Natural killer cell treated with Interleukin-12 subunit alpha and Interleukin-12 subunit beta and Interleukin-15 and Interleukin-18, amount 100 ng/mL, for 72 hours (primary cell): ENCODE measurements at regions not wholly inside any gene's neighbourhood (a gene's known extent, or its start where the extent isn't known, plus 50 kb on each side); places are given as distances from the start of the nearest gene placed in this dataset.
"Not testable (repeated sequence)": the region's sequence is repeated elsewhere in the genome, so short reads cannot be mapped to it uniquely, and the experiment has no call there.

ENCODE experiments used
- ATAC-seq, 2 donors: fragments of 150-1000 bp; cut with Tn5 transposase in 1 of 2; sonication (Bioruptor Pico), chemical (Tn5 transposase) in 1 of 2; 2 replicates each; pipeline ENCODE4 v1.10.0; 2021
- DNase-seq: peaks from one replicate; pipeline ENCODE4 v3.0.0; 2022; ENCODE audit warnings: low spot score
- H3K27ac Mint-ChIP-seq, 2 donors: 1 replicate in 1 of 2; 2 replicates in 1 of 2; pipeline ENCODE4 v1.8.0; 2022; ENCODE audit warnings: mixed read lengths in 2 of 2, mild to moderate bottlenecking in 1 of 2, moderate library complexity in 1 of 2
- H3K27me3 Mint-ChIP-seq, 2 donors: 1 replicate in 1 of 2; 2 replicates in 1 of 2; pipeline ENCODE4 v1.8.0; 2022; ENCODE audit warnings: mixed read lengths in 2 of 2
- H3K36me3 Mint-ChIP-seq: one replicate; pipeline ENCODE4 v1.8.0; 2022; ENCODE audit warnings: mixed read lengths
- H3K4me1 Mint-ChIP-seq, 2 donors: 1 replicate in 1 of 2; 2 replicates in 1 of 2; pipeline ENCODE4 v1.8.0; 2022; ENCODE audit warnings: low read depth in 2 of 2, mixed read lengths in 2 of 2, mild to moderate bottlenecking in 1 of 2
- H3K4me3 Mint-ChIP-seq: one replicate; pipeline ENCODE4 v1.8.0; 2022; ENCODE audit warnings: mixed read lengths
- H3K9me3 Mint-ChIP-seq: 2 replicates; pipeline ENCODE4 v1.8.0; 2022; ENCODE audit warnings: mixed read lengths

DNA sequence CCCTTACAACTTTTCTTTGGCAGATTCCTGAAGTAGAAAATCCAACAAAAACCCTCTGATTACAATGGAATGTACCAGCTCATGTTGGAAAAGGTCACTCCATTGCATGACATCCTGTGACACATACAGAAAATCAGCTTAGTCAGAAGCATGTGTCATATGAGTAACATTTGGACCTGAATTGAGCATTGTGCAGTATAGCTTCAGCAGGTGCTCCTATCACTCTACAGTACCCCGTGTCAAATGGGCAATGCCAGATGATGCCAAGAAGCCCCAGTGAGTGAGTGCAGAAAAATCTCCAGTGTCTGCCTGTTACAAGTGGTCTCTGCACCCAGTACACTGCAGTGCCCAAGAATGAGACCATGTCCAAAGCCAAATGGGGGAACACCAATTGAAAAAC lies 129.7 kb upstream of the RUNX1 start:
- H3K4me3 Mint-ChIP-seq = no peak overlapping the region

DNA sequence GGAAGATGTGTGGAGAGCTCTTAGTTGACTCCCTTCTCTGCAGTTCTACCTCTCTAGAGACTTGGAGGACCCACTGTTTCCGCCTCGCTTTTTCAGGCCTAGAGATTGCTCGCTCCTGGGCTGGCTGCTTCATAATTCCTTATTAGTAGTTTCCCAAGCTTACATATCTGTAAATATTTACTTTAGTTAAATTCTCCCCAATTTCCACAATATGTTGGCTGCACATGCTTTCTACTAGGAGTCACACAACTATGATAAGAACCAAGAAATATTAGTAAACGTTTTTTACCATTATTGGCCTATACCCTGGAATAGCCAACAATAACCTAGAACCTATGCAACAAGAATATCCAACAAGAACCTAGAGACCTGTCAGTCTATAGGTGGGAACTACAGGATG lies 129.0 kb upstream of the RUNX1 start:
- DNase-seq (no peak), ATAC-seq (no peak)
- peaks cover 11 to 13% of the 10 kb centered on the region in 2 donors for H3K4me1 Mint-ChIP-seq
- peak overlapping the region in 1 of 2 donors; percentile 2 for H3K27ac Mint-ChIP-seq
- peaks cover 7 to 10% of the 10 kb centered on the region in 2 donors for H3K27me3 Mint-ChIP-seq
- H3K4me3 Mint-ChIP-seq = no peak overlapping the region
- H3K36me3 Mint-ChIP-seq = peaks cover 4% of the 10 kb centered on the region
- peaks cover 9% of the 10 kb centered on the region for H3K9me3 Mint-ChIP-seq

More for the DNA sequence above, 129.7 kb upstream of the RUNX1 start:
- Mint-ChIP-seq H3K9me3 (peaks cover 9% of the 10 kb centered on the region), H3K36me3 (peaks cover 4% of the 10 kb centered on the region), H3K4me1 (peaks cover 5 to 9% of the 10 kb centered on the region in 2 donors), H3K27ac (peak overlapping the region in 1 of 2 donors; percentile 32), H3K27me3 (peaks cover 9 to 10% of the 10 kb centered on the region in 2 donors)
- ATAC-seq = peak in 1 of 2 donors; percentile 88
- DNase-seq = no peak

DNA sequence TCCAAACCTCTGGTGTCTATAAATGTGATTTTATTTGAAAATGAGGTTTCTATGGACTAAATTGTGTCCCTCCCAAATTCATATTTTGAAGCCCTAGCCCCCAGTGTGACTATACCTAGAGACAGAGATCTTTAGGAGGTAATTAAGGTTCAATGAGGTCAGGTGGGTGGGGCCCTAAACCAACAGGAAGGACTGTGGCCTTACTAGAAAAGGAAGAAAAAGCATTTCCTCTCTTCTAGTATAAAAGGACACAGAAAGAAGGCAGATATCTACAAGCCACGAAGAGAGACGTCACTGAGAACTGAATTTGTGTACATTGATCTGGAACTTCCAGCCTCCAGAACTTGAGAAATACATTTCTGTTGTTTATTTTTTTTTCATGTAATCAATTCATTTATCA lies 123.1 kb upstream of the RUNX1 start:
- peaks cover 0 to 2% of the 10 kb centered on the region in 2 donors for H3K27me3 Mint-ChIP-seq
- H3K4me3 Mint-ChIP-seq = peak overlapping the region; percentile 36
- peak; percentile 63 to 70 for ATAC-seq
- peaks cover 8% of the 10 kb centered on the region for H3K9me3 Mint-ChIP-seq
- peaks cover 4% of the 10 kb centered on the region for H3K36me3 Mint-ChIP-seq
- H3K4me1 Mint-ChIP-seq = peaks cover 34 to 37% of the 10 kb centered on the region in 2 donors
- peak overlapping the region; percentile 75 to 95 for H3K27ac Mint-ChIP-seq
- DNase-seq = no peak

DNA sequence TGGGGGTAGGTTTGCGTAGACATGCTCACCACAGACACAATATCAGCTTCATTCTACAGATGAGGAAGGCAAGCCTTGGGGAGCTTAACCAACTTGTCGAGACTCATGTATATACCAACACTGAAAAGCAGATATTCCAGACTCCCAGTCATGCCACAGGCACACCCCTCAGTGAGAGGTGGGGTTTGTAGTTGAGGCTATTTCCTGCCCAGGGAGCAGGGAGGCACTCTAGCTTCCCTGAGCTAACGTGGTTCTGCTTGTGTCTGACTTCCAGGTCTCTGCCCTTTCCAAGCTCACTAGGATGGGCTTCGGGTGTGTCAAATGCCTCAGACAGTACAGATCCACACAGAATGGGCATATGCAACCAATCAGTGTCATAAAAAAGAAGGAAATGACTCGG lies 122.3 kb upstream of the RUNX1 start:
- Mint-ChIP-seq H3K4me3 (no peak overlapping the region), H3K4me1 (peaks cover 34 to 37% of the 10 kb centered on the region in 2 donors), H3K27me3 (peaks cover 0 to 2% of the 10 kb centered on the region in 2 donors), H3K36me3 (peaks cover 4% of the 10 kb centered on the region), H3K27ac (peak overlapping the region; percentile 75 to 95), H3K9me3 (peaks cover 4% of the 10 kb centered on the region)
- no peak for ATAC-seq
- DNase-seq = no peak

DNA sequence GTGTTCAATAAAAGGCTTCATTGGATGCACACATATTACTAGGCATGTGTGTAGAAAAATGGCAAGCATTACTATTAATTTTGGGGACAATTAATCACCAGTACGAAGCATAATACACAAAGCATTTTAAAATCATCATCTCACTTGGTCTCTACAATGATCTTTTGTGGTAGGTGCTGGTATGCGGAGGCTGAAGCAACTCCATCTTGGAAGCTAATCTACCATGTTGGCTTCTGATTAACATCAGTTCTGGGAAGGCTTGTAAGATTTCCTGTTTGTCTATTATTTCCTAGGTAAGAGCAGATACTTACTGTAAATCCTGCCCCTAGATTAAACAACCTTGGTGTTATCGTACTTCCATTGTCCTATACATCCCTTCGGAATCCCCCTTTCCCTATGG lies 121.7 kb upstream of the RUNX1 start:
- Mint-ChIP-seq H3K27me3 (peaks cover 0 to 2% of the 10 kb centered on the region in 2 donors), H3K4me1 (peaks cover 34 to 37% of the 10 kb centered on the region in 2 donors), H3K4me3 (no peak overlapping the region), H3K36me3 (peaks cover 4% of the 10 kb centered on the region), H3K27ac (peak overlapping the region; percentile 75 to 95), H3K9me3 (peaks cover 4% of the 10 kb centered on the region)
- ATAC-seq (no peak), DNase-seq (no peak)

DNA sequence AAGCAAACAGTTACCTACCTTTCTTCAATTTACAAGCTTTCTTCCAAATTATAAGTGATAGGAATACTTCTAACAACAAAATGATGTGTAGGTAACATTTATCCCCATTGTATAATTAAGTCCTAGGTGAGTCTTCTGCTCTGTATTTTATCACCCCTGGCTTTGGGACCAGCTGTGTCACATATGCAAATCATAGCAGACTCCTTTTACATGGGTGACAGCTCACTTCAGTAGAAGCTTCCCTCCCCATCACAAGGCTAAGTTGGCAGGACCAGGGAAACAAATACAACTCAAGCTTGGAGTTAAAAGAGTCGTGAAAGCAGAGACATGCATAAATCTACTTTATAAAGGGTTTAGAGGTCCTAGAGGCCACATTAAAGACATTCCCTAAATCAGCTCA lies 121.1 kb upstream of the RUNX1 start:
- peaks cover 7% of the 10 kb centered on the region for H3K36me3 Mint-ChIP-seq
- H3K27ac Mint-ChIP-seq = peak overlapping the region in 1 of 2 donors; percentile 95
- H3K27me3 Mint-ChIP-seq = peaks cover 2 to 5% of the 10 kb centered on the region in 2 donors
- no peak overlapping the region for H3K4me3 Mint-ChIP-seq
- peaks cover 34 to 37% of the 10 kb centered on the region in 2 donors for H3K4me1 Mint-ChIP-seq
- ATAC-seq = no peak
- DNase-seq = no peak
- peaks cover 7% of the 10 kb centered on the region for H3K9me3 Mint-ChIP-seq

DNA sequence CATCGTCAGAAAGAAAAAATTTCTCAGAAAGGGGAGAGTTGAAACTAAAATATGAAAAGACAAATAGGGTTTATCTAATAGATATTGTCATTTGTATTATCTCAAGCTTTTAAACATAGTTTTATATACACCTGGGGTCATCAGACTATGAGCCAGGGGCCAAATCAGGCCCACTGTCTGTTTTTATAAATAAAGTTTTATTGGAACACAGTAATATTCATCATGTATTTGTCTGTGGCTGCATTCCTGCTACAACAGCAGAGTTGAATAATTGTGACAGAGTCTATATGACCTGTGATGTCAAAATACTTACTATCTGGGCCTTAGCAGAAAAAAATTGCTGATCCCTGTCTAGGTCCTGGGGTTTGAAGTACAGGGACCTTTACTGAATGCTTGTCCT lies 120.5 kb upstream of the RUNX1 start:
- ATAC-seq (no peak), DNase-seq (no peak)
- Mint-ChIP-seq H3K36me3 (peaks cover 5% of the 10 kb centered on the region), H3K4me1 (peaks cover 34 to 37% of the 10 kb centered on the region in 2 donors), H3K27me3 (peaks cover 2 to 5% of the 10 kb centered on the region in 2 donors), H3K27ac (peak overlapping the region in 1 of 2 donors; percentile 95), H3K4me3 (no peak overlapping the region), H3K9me3 (peaks cover 5% of the 10 kb centered on the region)

DNA sequence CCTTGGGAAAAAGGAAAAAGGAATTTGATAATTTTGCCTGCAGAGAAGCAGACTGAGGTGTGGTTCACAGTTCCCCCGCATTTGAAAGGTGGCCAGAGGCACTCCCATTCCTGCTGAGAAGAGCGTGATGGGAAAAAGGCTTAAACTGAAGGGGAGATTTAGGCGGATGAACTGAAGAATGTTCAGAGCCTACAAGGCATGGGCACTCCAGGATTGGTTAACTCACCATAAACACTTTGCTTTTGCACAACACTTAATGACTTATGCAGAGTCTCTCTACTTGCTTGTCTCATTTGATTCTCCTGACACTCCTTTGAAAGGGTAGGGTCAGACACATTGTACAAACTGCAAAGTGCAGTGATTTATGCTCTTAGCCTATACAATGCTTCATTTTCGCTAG lies 119.6 kb upstream of the RUNX1 start:
- Mint-ChIP-seq H3K9me3 (peaks cover 5% of the 10 kb centered on the region), H3K36me3 (peaks cover 5% of the 10 kb centered on the region), H3K27me3 (peaks cover 2 to 5% of the 10 kb centered on the region in 2 donors), H3K4me1 (peaks cover 34 to 37% of the 10 kb centered on the region in 2 donors), H3K27ac (peak overlapping the region in 1 of 2 donors; percentile 28), H3K4me3 (no peak overlapping the region)
- DNase-seq (no peak), ATAC-seq (no peak)

DNA sequence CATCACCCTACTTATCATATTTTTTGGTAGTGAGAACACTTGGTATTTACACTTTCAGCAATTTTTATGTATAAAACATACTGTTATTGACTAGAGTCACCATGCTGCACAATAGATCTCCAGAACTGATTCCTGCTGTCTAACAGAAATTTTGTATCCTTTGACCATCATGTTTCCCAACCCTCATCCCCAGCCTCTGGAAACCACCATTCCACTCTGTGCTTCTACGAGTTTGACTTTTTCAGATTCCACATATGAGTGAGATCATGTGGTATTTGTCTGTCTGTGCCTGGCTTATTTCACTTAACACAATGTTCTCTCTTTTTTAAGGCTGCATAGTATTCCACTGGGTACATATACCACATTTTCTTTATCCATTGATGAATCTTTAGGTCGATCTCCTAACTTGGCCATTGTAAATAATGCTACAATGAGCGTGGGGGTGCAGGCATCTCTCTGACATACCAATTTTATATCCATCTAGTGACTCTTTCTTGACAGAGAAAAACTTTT lies 115.9 kb upstream of the RUNX1 start:
- Mint-ChIP-seq H3K4me3 (no peak overlapping the region), H3K9me3 (peaks cover 5% of the 10 kb centered on the region), H3K36me3 (peaks cover 5% of the 10 kb centered on the region), H3K4me1 (peaks cover under 1 to 10% of the 10 kb centered on the region in 2 donors), H3K27me3 (peaks cover 5% of the 10 kb centered on the region in 2 donors), H3K27ac (no peak overlapping the region)
- no peak for DNase-seq
- no peak for ATAC-seq

DNA sequence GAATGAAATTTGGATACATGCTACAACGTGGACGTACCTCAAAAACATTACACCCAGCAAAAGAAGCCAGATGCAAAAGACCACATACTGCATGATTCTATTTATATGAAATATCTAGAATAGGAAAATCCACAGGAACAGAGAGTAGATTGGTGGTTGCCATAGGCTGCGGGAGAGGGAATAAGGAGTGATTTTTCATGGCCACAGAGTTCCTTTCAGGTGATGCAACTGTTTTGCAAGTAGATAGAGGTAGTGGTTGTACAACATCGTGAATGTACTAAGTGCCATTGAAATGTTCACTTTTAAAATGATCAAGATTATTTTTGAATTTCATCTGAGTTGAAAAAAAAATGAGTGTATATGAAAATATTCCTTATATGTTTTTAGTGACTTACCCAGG lies 115.3 kb upstream of the RUNX1 start:
- Mint-ChIP-seq H3K27me3 (peaks cover 5 to 6% of the 10 kb centered on the region in 2 donors), H3K4me1 (peaks cover 0 to 10% of the 10 kb centered on the region in 2 donors), H3K9me3 (peaks cover 5% of the 10 kb centered on the region), H3K4me3 (no peak overlapping the region), H3K27ac (no peak overlapping the region), H3K36me3 (peaks cover 8% of the 10 kb centered on the region)
- ATAC-seq = no peak
- no peak for DNase-seq

DNA sequence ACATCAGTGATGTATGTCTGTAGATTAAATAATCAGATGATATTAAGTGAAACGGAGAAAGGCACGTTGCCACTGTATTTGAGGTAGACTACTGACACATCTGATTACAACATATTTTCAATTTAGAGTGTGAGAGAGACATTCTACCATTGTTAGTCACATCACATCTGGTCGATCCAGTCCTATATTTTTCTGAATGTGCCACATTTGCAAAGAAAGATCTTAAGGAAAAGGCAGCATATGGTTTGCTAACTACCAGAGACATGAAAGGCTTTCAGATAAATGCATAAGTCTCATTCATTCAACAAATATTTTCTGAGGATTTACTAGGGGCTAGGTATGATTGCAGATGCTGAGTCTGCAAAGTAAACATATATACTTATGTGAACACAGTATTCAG lies 114.3 kb upstream of the RUNX1 start:
- Mint-ChIP-seq H3K27me3 (peaks cover 5 to 7% of the 10 kb centered on the region in 2 donors), H3K9me3 (peaks cover 5% of the 10 kb centered on the region), H3K4me3 (no peak overlapping the region), H3K4me1 (peaks cover 0 to 6% of the 10 kb centered on the region in 2 donors), H3K36me3 (peaks cover 9% of the 10 kb centered on the region), H3K27ac (no peak overlapping the region)
- no peak for DNase-seq
- ATAC-seq = no peak

DNA sequence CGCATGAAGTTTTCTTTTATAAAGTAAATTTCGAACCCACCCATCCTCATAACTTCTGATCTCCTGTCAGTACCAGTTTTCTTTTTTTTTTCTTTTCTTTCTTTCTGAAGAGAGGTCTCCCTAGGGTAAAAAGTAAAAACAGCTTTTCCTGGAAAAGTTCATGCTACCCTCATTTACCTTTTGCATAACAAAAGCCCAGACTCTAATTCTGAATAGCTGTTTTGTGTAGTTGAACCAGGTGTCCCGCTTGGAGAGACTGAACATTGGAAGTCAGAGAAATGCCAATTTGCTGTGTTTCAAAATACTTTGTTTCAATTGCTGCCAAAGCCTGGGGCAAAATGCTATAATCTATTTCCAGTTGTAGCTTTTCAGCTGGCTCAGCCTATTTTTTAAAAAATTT lies 113.7 kb upstream of the RUNX1 start:
- peaks cover 5% of the 10 kb centered on the region for H3K9me3 Mint-ChIP-seq
- DNase-seq (no peak), ATAC-seq (no peak)
- H3K27me3 Mint-ChIP-seq = peaks cover 5% of the 10 kb centered on the region in 2 donors
- peaks cover 11% of the 10 kb centered on the region for H3K36me3 Mint-ChIP-seq
- no peak overlapping the region for H3K4me3 Mint-ChIP-seq
- H3K4me1 Mint-ChIP-seq = peaks cover 0 to 6% of the 10 kb centered on the region in 2 donors
- H3K27ac Mint-ChIP-seq = no peak overlapping the region

DNA sequence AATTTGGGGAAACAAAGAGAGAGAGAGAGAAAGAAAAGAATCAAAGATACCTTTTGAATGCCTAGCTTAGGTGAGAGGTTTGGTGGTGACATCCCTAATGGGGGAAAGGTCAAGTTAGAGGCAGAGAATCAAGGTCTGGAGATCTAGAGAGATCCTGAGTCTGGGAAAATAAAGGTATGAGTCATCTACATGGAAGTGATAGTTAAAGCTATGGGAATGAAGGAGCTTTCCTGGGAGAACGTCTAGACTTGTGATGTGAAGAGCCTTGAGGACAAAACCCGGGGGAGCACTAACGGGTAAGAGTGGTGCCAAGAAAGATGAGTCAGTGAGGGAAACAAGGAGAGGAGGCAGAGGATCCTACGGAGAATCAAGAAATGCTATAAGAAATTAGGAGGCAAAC lies 110.8 kb upstream of the RUNX1 start:
- Mint-ChIP-seq H3K4me1 (peaks cover 0 to 6% of the 10 kb centered on the region in 2 donors), H3K4me3 (no peak overlapping the region), H3K36me3 (peaks cover 12% of the 10 kb centered on the region), H3K27me3 (peaks cover 0 to 5% of the 10 kb centered on the region in 2 donors), H3K9me3 (peaks cover 3% of the 10 kb centered on the region), H3K27ac (no peak overlapping the region)
- ATAC-seq = no peak
- no peak for DNase-seq

DNA sequence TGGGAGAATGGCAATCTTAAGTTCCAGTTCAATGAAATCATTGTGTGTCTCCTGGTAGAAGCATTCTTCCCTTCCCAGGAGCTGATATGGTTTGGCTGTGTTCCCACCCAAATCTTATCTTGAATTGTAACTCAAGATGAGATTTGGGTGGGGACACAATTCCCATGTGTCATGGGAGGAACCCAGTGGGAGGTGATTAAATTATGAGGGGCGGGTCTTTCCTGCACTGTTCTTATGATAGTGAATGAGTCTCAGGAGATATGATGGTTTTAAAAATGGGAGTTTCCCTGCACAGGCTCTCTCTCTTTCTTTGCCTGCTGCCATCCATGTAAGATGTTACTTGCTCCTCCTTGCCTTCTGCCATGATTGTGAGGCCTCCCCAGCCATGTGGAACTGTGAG lies 108.3 kb upstream of the RUNX1 start:
- H3K4me3 Mint-ChIP-seq, ATAC-seq, H3K4me1 Mint-ChIP-seq, DNase-seq, H3K27me3 Mint-ChIP-seq, H3K9me3 Mint-ChIP-seq: not testable (repeated sequence)
- Mint-ChIP-seq H3K27ac (peak overlapping the region in 1 of 2 donors; percentile 32), H3K36me3 (peaks cover 12% of the 10 kb centered on the region)
